Fibroblast of skin of right quadriceps (primary cell): ENCODE measurements at regions not wholly inside any gene's neighbourhood (a gene's known extent, or its start where the extent isn't known, plus 50 kb on each side); places are given as distances from the start of the nearest gene placed in this dataset.

ENCODE experiments used
- DNase-seq: peaks from one replicate; pipeline ENCODE4 v3.0.0-alpha.2; 2013

DNA sequence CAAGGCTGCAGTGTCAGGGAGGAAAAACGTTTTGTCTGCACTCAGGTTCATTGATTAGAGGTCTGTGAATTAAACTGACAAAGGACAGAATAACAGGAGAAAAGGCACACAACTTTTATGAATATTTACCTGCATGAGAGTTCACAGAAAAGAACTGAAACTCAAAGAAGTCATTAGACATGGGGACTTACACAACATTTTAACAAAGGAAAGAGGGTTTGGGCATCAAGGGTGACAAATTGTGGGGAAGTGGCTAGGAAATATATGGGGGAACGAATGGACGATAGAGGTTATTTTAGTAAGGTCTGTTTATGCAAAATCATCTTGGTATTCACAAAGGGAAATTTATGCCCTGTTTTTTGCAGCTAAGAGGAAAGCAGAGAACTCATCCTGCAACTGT is 65.6 kb upstream of the C15orf39 start:
- DNase-seq: no peak

DNA sequence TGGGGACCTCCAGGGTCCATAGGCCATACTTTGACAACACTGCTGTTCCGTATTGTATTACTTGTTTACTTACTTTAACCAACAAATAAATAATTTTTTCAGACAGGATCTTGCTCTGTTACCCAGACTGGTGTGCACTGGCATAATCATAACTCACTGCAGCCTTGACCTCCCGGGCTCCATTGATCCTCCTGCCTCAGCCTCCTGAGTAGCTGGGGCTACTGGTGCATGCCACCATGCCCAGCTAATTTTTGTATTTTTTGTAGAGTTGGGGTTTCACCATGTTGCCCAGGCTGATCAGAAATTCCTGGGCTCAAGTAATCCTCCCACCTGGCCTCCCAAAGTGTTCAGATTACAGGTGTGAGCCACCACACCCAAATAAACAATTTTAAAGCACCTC is 64.9 kb upstream of the C15orf39 start:
- no peak for DNase-seq

GRCh38 chr15:75138016-75138999 is 63.4 kb upstream of the C15orf39 start:
- peak; percentile 32 for DNase-seq

- no peak for DNase-seq
These were observed 61.4 kb upstream of the C15orf39 start for GRCh38 chr15:75140080-75140879.

GRCh38 chr15:75142499-75142898 is 59.2 kb upstream of the C15orf39 start:
- DNase-seq: no peak

GRCh38 chr15:75143738-75144334 is 57.8 kb upstream of the C15orf39 start:
- DNase-seq: peak; percentile 13

DNA sequence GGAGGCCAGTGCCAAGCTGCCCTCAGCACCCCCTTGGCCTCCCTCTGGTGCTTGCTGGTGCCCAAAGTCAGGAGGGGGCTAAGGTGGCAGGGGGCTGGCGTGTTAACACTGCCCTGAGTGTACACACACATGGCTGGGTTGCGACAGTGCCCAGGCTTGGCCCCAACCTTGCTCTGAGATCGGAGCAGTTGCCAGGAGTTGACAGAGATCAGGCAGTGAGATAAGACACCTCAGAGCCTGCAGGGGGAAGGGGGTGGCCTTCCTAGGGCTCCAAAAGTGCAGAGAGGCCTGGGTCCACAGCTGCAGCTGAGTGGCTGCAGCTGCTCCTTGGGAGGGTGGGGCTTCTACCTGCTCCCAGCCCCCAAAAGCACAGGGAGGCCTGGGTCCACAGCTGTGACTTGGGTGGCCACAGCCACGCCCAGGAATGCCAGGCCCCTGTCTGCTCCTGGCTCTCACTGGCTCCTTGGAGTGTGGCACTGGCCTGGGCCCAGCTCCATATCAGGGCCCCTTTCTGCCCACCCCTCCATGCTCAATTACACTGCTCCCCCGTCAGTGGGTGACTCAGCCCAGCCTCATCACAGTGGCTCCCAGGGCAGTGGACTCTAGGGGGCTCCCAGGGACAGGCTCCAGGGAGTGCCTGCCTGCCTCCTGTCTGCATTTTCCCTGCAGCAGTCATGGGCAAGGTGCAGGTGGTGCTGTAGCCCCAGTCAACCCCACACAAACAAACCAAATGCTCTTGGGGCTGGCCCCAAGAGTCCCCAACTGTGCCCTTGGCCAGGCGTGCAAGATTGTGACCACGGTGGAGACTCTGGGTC is 56.4 kb upstream of the C15orf39 start:
- DNase-seq: no peak

- DNase-seq: no peak
These were observed 53.4 kb upstream of the C15orf39 start for GRCh38 chr15:75148280-75148679.

- peak; percentile 49 for DNase-seq
These were observed 51.6 kb upstream of the C15orf39 start for GRCh38 chr15:75149867-75150709.

DNA sequence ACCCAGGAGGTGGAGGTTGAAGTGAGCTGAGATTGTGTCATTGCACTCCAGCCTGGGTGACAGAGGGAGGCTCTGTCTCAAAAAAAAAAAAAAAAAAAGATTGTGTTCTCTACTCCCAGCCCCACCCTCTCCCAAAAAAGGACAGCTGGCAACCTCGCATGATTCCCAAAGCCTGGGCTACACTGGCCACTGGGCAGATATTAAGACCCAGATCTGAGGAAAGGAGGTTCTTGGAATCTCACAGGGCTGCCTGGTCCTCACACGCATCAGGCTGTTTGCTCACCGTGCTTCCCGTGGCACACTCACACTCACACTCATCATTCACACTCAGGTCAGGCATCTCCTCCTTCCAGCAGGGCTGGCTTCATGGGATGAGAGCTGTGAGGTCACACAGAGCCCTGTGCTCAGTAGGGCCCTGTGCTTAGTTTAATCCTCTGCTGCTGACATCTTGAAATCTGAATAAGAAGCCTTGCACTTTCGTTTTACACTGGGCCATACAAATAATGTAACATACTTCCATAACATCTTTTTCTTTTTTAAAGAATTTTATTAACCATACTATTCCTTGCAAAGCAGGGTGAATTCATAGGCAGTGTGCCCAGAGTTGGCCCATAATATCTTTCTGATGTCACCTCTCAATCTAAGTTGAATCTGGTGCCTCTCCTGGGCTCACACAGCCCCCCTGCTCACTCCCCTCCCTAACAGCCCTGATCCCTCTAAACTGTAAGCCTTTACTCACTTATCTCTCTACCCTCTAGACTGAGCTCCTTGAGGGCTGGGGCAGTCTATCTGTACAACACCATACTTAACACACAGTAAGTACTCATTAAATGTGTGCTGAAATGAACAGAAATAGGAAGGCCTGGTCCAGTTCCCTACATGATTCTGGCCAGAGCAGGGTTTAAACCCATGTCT is 50.2 kb upstream of the C15orf39 start:
- no peak for DNase-seq
